Endothelial cell (in vitro differentiated cells): ENCODE measurements at regions not wholly inside any gene's neighbourhood (a gene's known extent, or its start where the extent isn't known, plus 50 kb on each side); places are given as distances from the start of the nearest gene placed in this dataset.

Experiments
- DNase-seq: peaks from one replicate; pipeline ENCODE4 v3.0.0; 2021; ENCODE audit warnings: low spot score
- H3K27ac Mint-ChIP-seq: one replicate; pipeline ENCODE4 v1.8.0; 2021; ENCODE audit warnings: mixed read lengths, inconsistent platforms; ENCODE audit not compliant: unreplicated experiment
- H3K27me3 Mint-ChIP-seq: one replicate; pipeline ENCODE4 v1.8.0; 2021; ENCODE audit warnings: mild to moderate bottlenecking, moderate library complexity, mixed read lengths, inconsistent platforms; ENCODE audit not compliant: unreplicated experiment
- H3K36me3 Mint-ChIP-seq: one replicate; pipeline ENCODE4 v1.8.0; 2021; ENCODE audit warnings: mild to moderate bottlenecking, low read depth, mixed read lengths, inconsistent platforms; ENCODE audit not compliant: unreplicated experiment
- H3K4me1 Mint-ChIP-seq: one replicate; pipeline ENCODE4 v1.8.0; 2021; ENCODE audit warnings: mild to moderate bottlenecking, mixed read lengths, inconsistent platforms; ENCODE audit not compliant: unreplicated experiment
- H3K4me3 Mint-ChIP-seq: one replicate; pipeline ENCODE4 v1.8.0; 2021; ENCODE audit warnings: mild to moderate bottlenecking, mixed read lengths, inconsistent platforms; ENCODE audit not compliant: unreplicated experiment
- H3K9me3 Mint-ChIP-seq: one replicate; pipeline ENCODE4 v1.8.0; 2021; ENCODE audit warnings: mixed read lengths, inconsistent platforms; ENCODE audit not compliant: unreplicated experiment
- TF ChIP-seq, protein P1 (sequence below): fragments of 200-600 bp; sonication (generic); IDR thresholded peaks from one replicate; pipeline ENCODE4 v1.5.0; 2021; ENCODE audit warnings: antibody characterized with exemption; ENCODE audit not compliant: unreplicated experiment

DNA sequence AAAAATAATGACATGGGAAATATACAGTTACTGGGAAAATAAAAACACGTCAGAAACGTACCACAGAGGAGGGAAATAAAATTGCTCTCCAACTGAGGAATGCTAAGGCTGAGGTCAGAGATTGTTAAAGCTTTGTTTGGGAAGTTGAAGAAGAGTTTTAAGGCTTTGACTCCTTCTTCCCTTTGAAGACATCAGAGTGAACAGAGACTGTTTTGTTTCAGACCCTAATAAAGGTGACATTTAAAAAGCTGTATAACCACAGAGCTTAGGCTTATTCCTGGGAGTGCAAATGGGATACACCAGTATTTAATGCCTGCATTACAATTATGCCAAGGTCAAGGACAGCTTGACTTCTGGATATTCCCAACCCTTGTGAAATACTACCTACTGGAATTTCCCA is 102.8 kb downstream of the TRIML1 start:
- Mint-ChIP-seq H3K27ac (no peak overlapping the region), H3K36me3 (no peaks in the 10 kb centered on the region), H3K27me3 (no peaks in the 10 kb centered on the region), H3K4me3 (no peak overlapping the region), H3K4me1 (peaks cover 7% of the 10 kb centered on the region), H3K9me3 (no peaks in the 10 kb centered on the region)
- TF ChIP-seq, protein P1, sequence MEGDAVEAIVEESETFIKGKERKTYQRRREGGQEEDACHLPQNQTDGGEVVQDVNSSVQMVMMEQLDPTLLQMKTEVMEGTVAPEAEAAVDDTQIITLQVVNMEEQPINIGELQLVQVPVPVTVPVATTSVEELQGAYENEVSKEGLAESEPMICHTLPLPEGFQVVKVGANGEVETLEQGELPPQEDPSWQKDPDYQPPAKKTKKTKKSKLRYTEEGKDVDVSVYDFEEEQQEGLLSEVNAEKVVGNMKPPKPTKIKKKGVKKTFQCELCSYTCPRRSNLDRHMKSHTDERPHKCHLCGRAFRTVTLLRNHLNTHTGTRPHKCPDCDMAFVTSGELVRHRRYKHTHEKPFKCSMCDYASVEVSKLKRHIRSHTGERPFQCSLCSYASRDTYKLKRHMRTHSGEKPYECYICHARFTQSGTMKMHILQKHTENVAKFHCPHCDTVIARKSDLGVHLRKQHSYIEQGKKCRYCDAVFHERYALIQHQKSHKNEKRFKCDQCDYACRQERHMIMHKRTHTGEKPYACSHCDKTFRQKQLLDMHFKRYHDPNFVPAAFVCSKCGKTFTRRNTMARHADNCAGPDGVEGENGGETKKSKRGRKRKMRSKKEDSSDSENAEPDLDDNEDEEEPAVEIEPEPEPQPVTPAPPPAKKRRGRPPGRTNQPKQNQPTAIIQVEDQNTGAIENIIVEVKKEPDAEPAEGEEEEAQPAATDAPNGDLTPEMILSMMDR: no peak
- DNase-seq: no peak

GRCh38 chr4:188245651-188246050 is 106.4 kb downstream of the TRIML1 start:
- H3K27ac Mint-ChIP-seq: no peak overlapping the region
- no peak overlapping the region for H3K4me3 Mint-ChIP-seq
- no peaks in the 10 kb centered on the region for H3K9me3 Mint-ChIP-seq
- H3K36me3 Mint-ChIP-seq: no peaks in the 10 kb centered on the region
- H3K27me3 Mint-ChIP-seq: no peaks in the 10 kb centered on the region
- DNase-seq: no peak
- TF ChIP-seq, protein P1: no peak
- peaks cover 7% of the 10 kb centered on the region for H3K4me1 Mint-ChIP-seq

DNA sequence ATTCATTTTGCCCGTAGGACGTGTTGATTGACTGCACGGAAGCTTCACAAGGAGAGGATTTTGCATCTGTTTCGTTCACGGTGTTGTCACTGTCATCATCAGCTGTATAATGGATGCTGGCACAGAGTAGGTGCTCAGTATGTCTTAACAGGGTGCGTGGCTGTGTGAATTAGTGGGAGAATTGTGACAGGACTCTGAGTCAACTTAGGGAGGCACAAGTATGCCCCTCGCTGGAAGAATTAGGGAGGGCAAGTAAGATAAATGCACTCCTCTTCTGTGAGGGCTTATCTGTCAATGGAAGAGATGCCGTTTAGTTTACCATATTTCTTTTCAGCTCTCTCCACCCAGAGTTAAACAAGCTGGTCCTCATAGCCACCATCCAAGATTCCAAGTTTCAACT is 107.2 kb downstream of the TRIML1 start:
- Mint-ChIP-seq H3K9me3 (no peaks in the 10 kb centered on the region), H3K27me3 (no peaks in the 10 kb centered on the region), H3K4me1 (peaks cover 7% of the 10 kb centered on the region), H3K27ac (no peak overlapping the region), H3K4me3 (no peak overlapping the region), H3K36me3 (no peaks in the 10 kb centered on the region)
- TF ChIP-seq, protein P1: no peak
- no peak for DNase-seq

DNA sequence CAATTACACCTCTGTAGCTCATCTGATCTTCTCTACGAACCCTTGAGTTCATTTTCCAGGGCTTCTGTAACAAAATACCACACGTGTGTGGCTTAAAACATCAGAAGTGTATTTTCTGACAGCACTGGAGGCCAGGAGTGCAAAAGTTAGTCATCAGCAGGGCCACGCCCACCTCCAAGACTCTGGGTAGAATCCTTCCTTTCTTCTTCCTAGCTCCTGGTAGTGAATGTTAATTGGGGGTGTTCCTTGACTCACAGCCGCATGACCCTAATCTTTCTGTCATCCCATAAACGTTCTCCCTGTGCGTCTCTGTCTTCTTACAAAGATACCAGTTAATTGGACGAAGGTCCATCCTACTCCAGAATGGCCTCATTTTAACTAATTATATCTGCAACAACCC is 115.0 kb downstream of the TRIML1 start:
- H3K4me1 Mint-ChIP-seq: no peaks in the 10 kb centered on the region
- no peak for DNase-seq
- TF ChIP-seq, protein P1: no peak
- H3K27me3 Mint-ChIP-seq: peaks cover 2% of the 10 kb centered on the region
- H3K4me3 Mint-ChIP-seq: no peak overlapping the region
- no peaks in the 10 kb centered on the region for H3K9me3 Mint-ChIP-seq
- H3K36me3 Mint-ChIP-seq: no peaks in the 10 kb centered on the region
- no peak overlapping the region for H3K27ac Mint-ChIP-seq

- Mint-ChIP-seq H3K4me1 (no peaks in the 10 kb centered on the region), H3K9me3 (no peaks in the 10 kb centered on the region), H3K4me3 (no peak overlapping the region), H3K27me3 (no peaks in the 10 kb centered on the region), H3K27ac (no peak overlapping the region), H3K36me3 (no peaks in the 10 kb centered on the region)
- TF ChIP-seq, protein P1: no peak
- no peak for DNase-seq
Observed at GRCh38 chr4:188262464-188262863, 123.2 kb downstream of the TRIML1 start.
